GM12878 (cell line): ENCODE measurements at regions not wholly inside any gene's neighbourhood (a gene's known extent, or its start where the extent isn't known, plus 50 kb on each side); places are given as distances from the start of the nearest gene placed in this dataset.

Source experiments
- ATAC-seq: fragments of 200-7000 bp; cut with Tn5 transposase; 3 replicates; pipeline ENCODE4 v1.9.1; 2020; ENCODE audit warnings: mild to moderate bottlenecking, moderate library complexity
- BruUV-seq: library from RNA; stranded (reverse); fragments of 400-500 nt; replicated peaks from 2 replicates; lab custom pipeline; 2021; lab: Mats Ljungman, UMichigan
- CTCF ChIA-PET: fragments of 300-600 bp; sonication (Branson Sonifier 250); formaldehyde crosslinking; extraction: SDS; loops from one replicate; lab custom pipeline; 2021; ENCODE audit warnings: inconsistent platforms; lab: Yijun Ruan, JAX
- POLR2A ChIA-PET: fragments of 350-600 bp; formaldehyde crosslinking; extraction: SDS; loops from one replicate; lab custom pipeline; 2021; ENCODE audit warnings: inconsistent platforms; lab: Charles Lee
- RAD21 ChIA-PET: fragments of 300-600 bp; sonication (Branson Sonifier 250); formaldehyde crosslinking; loops from one replicate; lab custom pipeline; 2023; ENCODE audit warnings: antibody characterized with exemption; ENCODE audit not compliant: unreplicated experiment; lab: Charles Lee
- SMC1A ChIA-PET: fragments of 300-600 bp; sonication (Branson Sonifier 250); formaldehyde crosslinking; loops from one replicate; lab custom pipeline; 2023; ENCODE audit not compliant: unreplicated experiment, uncharacterized antibody; lab: Charles Lee
- DNase-seq: peaks from one replicate; pipeline ENCODE4 v3.0.0-alpha.2; 2011; ENCODE audit warnings: low read depth, low spot score
- FAIRE-seq: peaks from 3 replicates; lab custom pipeline; 2011; peaks lifted over from hg19 to GRCh38; lab: Jason Lieb, UNC
- H2AFZ ChIP-seq: 2 replicates; pipeline ENCODE4 v1.6.0; 2011; ENCODE audit warnings: low read depth, low read length, control low read depth; ENCODE audit not compliant: control insufficient read depth
- H3K27ac ChIP-seq: 2 replicates; pipeline ENCODE4 v1.5.1; 2011; ENCODE audit warnings: control low read depth; ENCODE audit not compliant: control insufficient read depth, insufficient read depth
- H3K27me3 ChIP-seq, 2 experiments: replicated peaks in 1 of 2; 2 replicates each; pipeline versions ENCODE4 v1.6.0 to v1.6.1; 2011; ENCODE audit warnings: low read length in 1 of 2; ENCODE audit not compliant: control insufficient read depth in 2 of 2, insufficient read depth in 2 of 2
- H3K36me3 ChIP-seq, 2 experiments: 2 replicates each; pipeline ENCODE4 v1.5.1; 2011; ENCODE audit warnings: low read length in 1 of 2; ENCODE audit not compliant: control insufficient read depth in 2 of 2, insufficient read depth in 2 of 2
- H3K4me1 ChIP-seq: 2 replicates; pipeline ENCODE4 v1.6.1; 2011; ENCODE audit warnings: mild to moderate bottlenecking, low read length, moderate library complexity, mixed read lengths; ENCODE audit not compliant: control insufficient read depth, insufficient read depth
- H3K4me2 ChIP-seq: 2 replicates; pipeline ENCODE4 v1.6.0; 2011; ENCODE audit warnings: control low read depth; ENCODE audit not compliant: control insufficient read depth, insufficient read depth
- H3K4me3 ChIP-seq: fragments of 200-600 bp; sonication (generic); 2 replicates; pipeline ENCODE4 v1.5.1; 2016
- H3K79me2 ChIP-seq: 2 replicates; pipeline ENCODE4 v1.6.0; 2011; ENCODE audit warnings: low read length; ENCODE audit not compliant: control insufficient read depth, insufficient read depth
- H3K9ac ChIP-seq: 2 replicates; pipeline ENCODE4 v1.8.0; 2011; ENCODE audit warnings: low read length, control low read depth, mixed read lengths; ENCODE audit not compliant: control insufficient read depth, insufficient read depth
- H3K9me3 ChIP-seq: replicated peaks from 3 replicates; pipeline ENCODE4 v1.5.1; 2011; ENCODE audit warnings: mild to moderate bottlenecking, low read length; ENCODE audit not compliant: control insufficient read depth, insufficient read depth
- H4K20me1 ChIP-seq: 2 replicates; pipeline ENCODE4 v1.6.0; 2011; ENCODE audit not compliant: control insufficient read depth, insufficient read depth
- BHLHE40 ChIP-seq, 2 experiments: fragments of 450-650 bp in 1 of 2; IDR thresholded peaks; 2 replicates each; pipeline ENCODE4 v1.6.1; 2011 to 2017; ENCODE audit warnings: low read depth in 2 of 2, borderline replicate concordance in 1 of 2, improper control_type of control experiment in 1 of 2, low read length in 1 of 2, mild to moderate bottlenecking in 1 of 2
- CEBPB ChIP-seq, 2 experiments: fragments of 150-350 bp in 1 of 2; IDR thresholded peaks; 2 replicates each; pipeline ENCODE4 v1.6.1; 2012 to 2014; ENCODE audit warnings: low read depth in 2 of 2, low read length in 2 of 2, borderline replicate concordance in 1 of 2, inconsistent platforms in 1 of 2
- EED ChIP-seq: sonication (generic); IDR thresholded peaks from 2 replicates; pipeline ENCODE4 v1.6.1; 2016; ENCODE audit warnings: antibody characterized with exemption, low read depth
- FOXK2 ChIP-seq: fragments of 450-650 bp; IDR thresholded peaks from 2 replicates; pipeline ENCODE4 v1.6.1; 2017; ENCODE audit warnings: mild to moderate bottlenecking, moderate library complexity
- NFYA ChIP-seq: IDR thresholded peaks from 2 replicates; pipeline ENCODE4 v1.6.1; 2011; ENCODE audit warnings: low read depth, mild to moderate bottlenecking, low read length, improper control_type of control experiment, borderline replicate concordance
- SIN3A ChIP-seq: IDR thresholded peaks from 2 replicates; pipeline ENCODE4 v1.6.1; 2012; ENCODE audit warnings: low read depth, low read length, improper control_type of control experiment
- STAT3 ChIP-seq: IDR thresholded peaks from 2 replicates; pipeline ENCODE4 v1.6.1; 2011; ENCODE audit warnings: low read depth, low read length, improper control_type of control experiment
- ZNF622 ChIP-seq: fragments of 450-650 bp; IDR thresholded peaks from 2 replicates; pipeline ENCODE4 v1.6.1; 2017; ENCODE audit warnings: mild to moderate bottlenecking, inconsistent platforms
- in situ Hi-C: fragments of 300-500 bp; cut with MboI; formaldehyde crosslinking; loops from 9 replicates; pipeline ENCODE4 v1.14.3; 2018; ENCODE audit warnings: mixed read lengths
- intact Hi-C: fragments of 100-400 bp; cut with micrococcal nuclease; formaldehyde crosslinking; loops from one replicate; pipeline ENCODE4 v1.14.2; 2022; ENCODE audit not compliant: unreplicated experiment
- TF ChIP-seq, protein P1 (sequence below): IDR thresholded peaks from 2 replicates; pipeline ENCODE4 v1.6.1; 2012; ENCODE audit warnings: low read length, inconsistent platforms

GRCh38 chr20:51950926-51951325 is 148.6 kb upstream of the SALL4 start (continued):
- TF ChIP-seq, protein P1, sequence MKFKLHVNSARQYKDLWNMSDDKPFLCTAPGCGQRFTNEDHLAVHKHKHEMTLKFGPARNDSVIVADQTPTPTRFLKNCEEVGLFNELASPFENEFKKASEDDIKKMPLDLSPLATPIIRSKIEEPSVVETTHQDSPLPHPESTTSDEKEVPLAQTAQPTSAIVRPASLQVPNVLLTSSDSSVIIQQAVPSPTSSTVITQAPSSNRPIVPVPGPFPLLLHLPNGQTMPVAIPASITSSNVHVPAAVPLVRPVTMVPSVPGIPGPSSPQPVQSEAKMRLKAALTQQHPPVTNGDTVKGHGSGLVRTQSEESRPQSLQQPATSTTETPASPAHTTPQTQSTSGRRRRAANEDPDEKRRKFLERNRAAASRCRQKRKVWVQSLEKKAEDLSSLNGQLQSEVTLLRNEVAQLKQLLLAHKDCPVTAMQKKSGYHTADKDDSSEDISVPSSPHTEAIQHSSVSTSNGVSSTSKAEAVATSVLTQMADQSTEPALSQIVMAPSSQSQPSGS: no peak
- no peak for TF ChIP-seq BHLHE40 (IDR thresholded peaks at IDR 0.05; ENCODE audit: borderline replicate concordance in 1 of 2, low read depth in 2 of 2, low read length in 1 of 2)

DNA sequence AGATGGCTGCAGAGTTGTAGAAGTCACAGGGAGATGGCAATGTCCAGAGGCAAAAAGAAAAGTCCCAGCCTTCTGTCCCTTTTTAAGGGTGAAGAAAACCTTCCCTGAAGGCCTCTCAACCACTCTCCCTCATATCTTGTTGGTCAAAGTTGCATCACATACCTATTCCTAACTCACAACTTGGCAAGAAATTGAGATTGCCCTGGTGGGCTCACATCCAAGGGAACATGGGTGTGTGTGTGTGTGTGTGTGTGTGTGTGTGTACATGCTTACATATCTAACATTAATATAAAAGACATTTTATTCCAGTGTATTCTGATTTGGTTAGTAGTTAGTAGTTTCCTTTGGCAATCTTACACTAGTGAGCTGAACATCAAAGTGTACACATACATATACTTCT is 144.3 kb upstream of the SALL4 start:
- RAD21 ChIA-PET: no interaction called here
- DNase-seq (no peak), FAIRE-seq (no peak), ATAC-seq (no peak)
- no peak overlapping the region for H3K4me3 ChIP-seq
- no peak overlapping the region for H3K27ac ChIP-seq
- no peak overlapping the region for H3K4me2 ChIP-seq
- no peaks in the 10 kb centered on the region for H3K79me2 ChIP-seq
- H4K20me1 ChIP-seq: no peaks in the 10 kb centered on the region
- H3K4me1 ChIP-seq: no peaks in the 10 kb centered on the region
- intact Hi-C loops: no loop called here
- H3K9me3 ChIP-seq: no peaks in the 10 kb centered on the region
- SMC1A ChIA-PET: no interaction called here
- no peak overlapping the region for H3K9ac ChIP-seq
- H2AFZ ChIP-seq: no peak overlapping the region
- BruUV-seq: no TSS peak
- no peak for TF ChIP-seq ZNF622
- TF ChIP-seq SIN3A: no peak
- no peak for TF ChIP-seq CEBPB (IDR thresholded peaks at IDR 0.05; ENCODE audit: borderline replicate concordance in 1 of 2, low read depth in 2 of 2, low read length in 2 of 2)
- no peak for TF ChIP-seq EED
- TF ChIP-seq NFYA: no peak
- TF ChIP-seq STAT3: no peak
- no peak for TF ChIP-seq FOXK2
- TF ChIP-seq, all 136 proteins: peak for 0
- in situ Hi-C loops: no loop called here
- Histone ChIP-seq H3K36me3 (no peaks in the 10 kb centered on the region), H3K27me3 (no peaks in the 10 kb centered on the region)
- ChIA-PET POLR2A (no interaction called here), CTCF (interaction anchor here (0.8 kb wide), 1 partner anchor 15 kb away, joined by 3 read pairs; no protein-coding TSS in a partner anchor)
